ENCODE measurements at regions not wholly inside any gene's neighbourhood (a gene's known extent, or its start where the extent isn't known, plus 50 kb on each side); places are given as distances from the start of the nearest gene placed in this dataset.

- DNase-seq (ENCODE audit: low spot score), result no peak
Measured at GRCh38 chr9:36461323-36461722, 61.3 kb upstream of the RNF38 start.

GRCh38 chr9:36458430-36458915, 58.4 kb upstream of the RNF38 start:
- peak; percentile 66 for DNase-seq (ENCODE audit: low spot score)

GRCh38 chr9:36457836-36458429, 57.9 kb upstream of the RNF38 start:
- DNase-seq (ENCODE audit: low spot score), result no peak

GRCh38 chr9:36456480-36457065, 56.5 kb upstream of the RNF38 start:
- DNase-seq (ENCODE audit: low spot score), result no peak

- no peak for DNase-seq (ENCODE audit: low spot score)
Measured at GRCh38 chr9:36451949-36452348, 51.9 kb upstream of the RNF38 start.

- DNase-seq (ENCODE audit: low spot score), result peak; percentile 54
Measured at GRCh38 chr9:36450110-36450732, 50.2 kb upstream of the RNF38 start.
